Esophagus squamous epithelium (tissue), 4 donors: ENCODE measurements at regions not wholly inside any gene's neighbourhood (a gene's known extent, or its start where the extent isn't known, plus 50 kb on each side); places are given as distances from the start of the nearest gene placed in this dataset.

Experiments used
- CTCF ChIP-seq, 6 experiments: fragments of 450-650 bp in 4 of 6; fragments of 200-600 bp in 2 of 6; sonication (generic) in 2 of 6; IDR thresholded peaks; one replicate each; pipeline ENCODE4 v1.5.1; 2016 to 2019; ENCODE audit warnings: antibody characterized with exemption in 6 of 6, mild to moderate bottlenecking in 4 of 6, moderate library complexity in 4 of 6
- POLR2A ChIP-seq, 4 donors: fragments of 450-650 bp; IDR thresholded peaks; one replicate each; pipeline ENCODE4 v1.6.1; 2017; ENCODE audit warnings: antibody characterized with exemption in 4 of 4, mild to moderate bottlenecking in 4 of 4, moderate library complexity in 3 of 4

DNA sequence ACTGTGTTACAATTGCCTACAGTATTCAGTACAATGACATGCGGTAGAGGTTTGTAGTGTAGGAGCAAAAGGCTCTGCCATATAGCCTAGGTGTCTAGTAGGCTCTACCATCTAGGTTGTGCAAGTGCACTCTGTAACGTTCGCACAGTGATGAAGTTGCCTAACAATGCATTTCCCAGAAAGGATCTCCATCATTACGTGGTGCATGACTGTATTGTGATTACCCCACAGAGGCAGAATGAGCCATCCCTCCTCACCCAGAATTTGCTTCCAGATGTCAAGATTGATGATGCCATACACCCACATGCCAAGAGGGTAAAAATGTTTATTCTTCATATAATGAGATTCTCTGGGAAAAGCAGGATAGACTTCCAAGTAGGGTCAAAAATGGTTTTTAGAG, 199.3 kb upstream of the CTTNBP2NL start:
- no peak for TF ChIP-seq CTCF (IDR thresholded peaks at IDR 0.05)
- TF ChIP-seq POLR2A (IDR thresholded peaks at IDR 0.05), result no peak
